C4-2B (cell line): ENCODE measurements at regions not wholly inside any gene's neighbourhood (a gene's known extent, or its start where the extent isn't known, plus 50 kb on each side); places are given as distances from the start of the nearest gene placed in this dataset.

Source experiments
- CTCF ChIP-seq: fragments of 450-650 bp; conservative IDR thresholded peaks from 2 replicates; pipeline ENCODE4 v1.5.1; 2017; ENCODE audit warnings: mild to moderate bottlenecking
- ZFX ChIP-seq: fragments of 450-650 bp; IDR thresholded peaks from 2 replicates; pipeline ENCODE4 v1.6.1; 2017

GRCh38 chr1:112105557-112105956, 116.1 kb upstream of the KCND3 start:
- TF ChIP-seq CTCF (no peak), ZFX (no peak)
